GM12891 (cell line): ENCODE measurements at regions not wholly inside any gene's neighbourhood (a gene's known extent, or its start where the extent isn't known, plus 50 kb on each side); places are given as distances from the start of the nearest gene placed in this dataset.

Experiments
- POLR2A ChIP-seq: IDR thresholded peaks from 2 replicates; pipeline ENCODE4 v1.6.1; 2011; ENCODE audit warnings: low read depth, low read length, control low read depth
- POLR2AphosphoS5 ChIP-seq: IDR thresholded peaks from 2 replicates; pipeline ENCODE4 v1.6.1; 2011; ENCODE audit warnings: low read depth, low read length, control low read depth
- TAF1 ChIP-seq: IDR thresholded peaks from 2 replicates; pipeline ENCODE4 v1.6.1; 2011; ENCODE audit warnings: low read depth, low read length, control low read depth

DNA sequence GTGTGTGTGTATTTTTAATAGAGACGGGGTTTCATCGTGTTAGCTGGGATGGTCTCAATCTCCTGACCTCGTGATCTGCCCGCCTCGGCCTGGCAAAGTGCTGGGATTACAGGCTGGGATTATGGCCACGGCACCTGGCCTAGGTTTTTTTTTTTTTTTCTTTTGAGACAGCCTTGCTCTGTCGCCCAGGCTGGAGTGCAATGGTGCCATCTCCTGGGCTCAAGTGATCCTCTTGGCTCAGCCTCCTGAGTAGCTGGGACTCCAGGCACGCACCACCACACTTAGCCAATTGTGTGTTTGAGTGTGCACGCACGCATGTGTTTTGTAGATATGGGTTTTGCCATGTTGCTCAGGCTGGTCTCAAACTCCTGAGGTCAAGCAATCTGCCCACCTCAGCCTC is 629.8 kb downstream of the ETV1 start:
- no peak for TF ChIP-seq TAF1
- TF ChIP-seq POLR2AphosphoS5: no peak
- TF ChIP-seq POLR2A: no peak
